ENCODE measurements at regions not wholly inside any gene's neighbourhood (a gene's known extent, or its start where the extent isn't known, plus 50 kb on each side); places are given as distances from the start of the nearest gene placed in this dataset.

GRCh38 chr2:81942876-81943275, 1638.3 kb upstream of the LRRTM1 start:
- no peak for DNase-seq (ENCODE audit: low read depth)

- no peak for DNase-seq (ENCODE audit: low read depth)
Measured at GRCh38 chr2:81942136-81942680, 1637.7 kb upstream of the LRRTM1 start.

- no peak for DNase-seq (ENCODE audit: low read depth)
Measured at GRCh38 chr2:81940266-81940955, 1635.9 kb upstream of the LRRTM1 start.

- DNase-seq (ENCODE audit: low read depth), result no peak
Measured at GRCh38 chr2:81937944-81938343, 1633.4 kb upstream of the LRRTM1 start.

GRCh38 chr2:81903534-81903933, 1599.0 kb upstream of the LRRTM1 start:
- DNase-seq (ENCODE audit: low read depth), result no peak

- no peak for DNase-seq (ENCODE audit: low read depth)
Measured at GRCh38 chr2:81901017-81901416, 1596.5 kb upstream of the LRRTM1 start.

GRCh38 chr2:81895620-81896250, 1591.2 kb upstream of the LRRTM1 start:
- DNase-seq (ENCODE audit: low read depth), result no peak

GRCh38 chr2:81894451-81894990, 1590.0 kb upstream of the LRRTM1 start:
- no peak for DNase-seq (ENCODE audit: low read depth)

- DNase-seq (ENCODE audit: low read depth), result no peak
Measured at GRCh38 chr2:81876624-81877023, 1572.1 kb upstream of the LRRTM1 start.

- DNase-seq (ENCODE audit: low read depth), result no peak
Measured at GRCh38 chr2:81872006-81872405, 1567.5 kb upstream of the LRRTM1 start.

- no peak for DNase-seq (ENCODE audit: low read depth)
Measured at GRCh38 chr2:81870119-81870518, 1565.6 kb upstream of the LRRTM1 start.

- no peak for DNase-seq (ENCODE audit: low read depth)
Measured at GRCh38 chr2:81858998-81859397, 1554.4 kb upstream of the LRRTM1 start.

- DNase-seq (ENCODE audit: low read depth), result no peak
Measured at GRCh38 chr2:81853341-81853740, 1548.8 kb upstream of the LRRTM1 start.

- no peak for DNase-seq (ENCODE audit: low read depth)
Measured at GRCh38 chr2:81852651-81853050, 1548.1 kb upstream of the LRRTM1 start.

- DNase-seq (ENCODE audit: low read depth), result no peak
Measured at GRCh38 chr2:81839780-81840179, 1535.2 kb upstream of the LRRTM1 start.

GRCh38 chr2:81835321-81836000, 1530.9 kb upstream of the LRRTM1 start:
- no peak for DNase-seq (ENCODE audit: low read depth)

- DNase-seq (ENCODE audit: low read depth), result no peak
Measured at GRCh38 chr2:81786811-81787210, 1482.3 kb upstream of the LRRTM1 start.

- DNase-seq (ENCODE audit: low read depth), result no peak
Measured at GRCh38 chr2:81767187-81767912, 1462.8 kb upstream of the LRRTM1 start.

- DNase-seq (ENCODE audit: low read depth), result no peak
Measured at GRCh38 chr2:81747481-81748070, 1443.0 kb upstream of the LRRTM1 start.

- DNase-seq (ENCODE audit: low read depth), result no peak
Measured at GRCh38 chr2:81739966-81740365, 1435.4 kb upstream of the LRRTM1 start.

GRCh38 chr2:81734981-81735380, 1430.4 kb upstream of the LRRTM1 start:
- DNase-seq (ENCODE audit: low read depth), result no peak

- no peak for DNase-seq (ENCODE audit: low read depth)
Measured at GRCh38 chr2:81714817-81715216, 1410.3 kb upstream of the LRRTM1 start.

Data from T follicular helper cell (primary cell).